Vagina (tissue), 2 donors: ENCODE measurements at regions not wholly inside any gene's neighbourhood (a gene's known extent, or its start where the extent isn't known, plus 50 kb on each side); places are given as distances from the start of the nearest gene placed in this dataset.

ENCODE experiments used
- CTCF ChIP-seq, 3 experiments: fragments of 450-650 bp in 2 of 3; fragments of 200-600 bp in 1 of 3; sonication (generic) in 1 of 3; IDR thresholded peaks; one replicate each; pipeline ENCODE4 v1.5.1; 2017 to 2019; ENCODE audit warnings: antibody characterized with exemption in 3 of 3, mild to moderate bottlenecking in 2 of 3, moderate library complexity in 2 of 3
- POLR2A ChIP-seq, 2 donors: fragments of 450-650 bp; IDR thresholded peaks; one replicate each; pipeline ENCODE4 v1.6.1; 2017; ENCODE audit warnings: antibody characterized with exemption in 2 of 2, mild to moderate bottlenecking in 2 of 2, moderate library complexity in 2 of 2
- POLR2AphosphoS5 ChIP-seq, 2 donors: sonication (generic); formaldehyde crosslinking; IDR thresholded peaks; one replicate each; pipeline ENCODE4 v1.9.0; 2017; ENCODE audit warnings: antibody characterized with exemption in 2 of 2, mild to moderate bottlenecking in 2 of 2, low read depth in 1 of 2; ENCODE audit not compliant: insufficient read depth in 1 of 2

- TF ChIP-seq CTCF (IDR thresholded peaks at IDR 0.05) = no peak
- no peak for TF ChIP-seq POLR2A (IDR thresholded peaks at IDR 0.05)
- TF ChIP-seq POLR2AphosphoS5 (IDR thresholded peaks at IDR 0.05; ENCODE audit: insufficient read depth in 1 of 2, low read depth in 1 of 2) = no peak
Measured at GRCh38 chr12:30197392-30198057, 413.8 kb upstream of the TMTC1 start.
